Thymus (tissue), 11 donors: ENCODE measurements at regions not wholly inside any gene's neighbourhood (a gene's known extent, or its start where the extent isn't known, plus 50 kb on each side); places are given as distances from the start of the nearest gene placed in this dataset.

Source experiments
- DNase-seq, 9 donors: peaks; one replicate each; pipeline ENCODE4 v3.0.0-alpha.2; 2013; ENCODE audit warnings: low spot score in 9 of 9, low read depth in 6 of 9, missing footprints in 1 of 9
- H3K27ac ChIP-seq, 2 donors: one replicate each; pipeline ENCODE4 v1.5.1; 2013; ENCODE audit warnings: control low read depth in 1 of 2, low read depth in 1 of 2, low read length in 1 of 2, mild to moderate bottlenecking in 1 of 2, moderate library complexity in 1 of 2
- H3K27me3 ChIP-seq, 2 donors: one replicate each; pipeline ENCODE4 v1.5.1; 2013; ENCODE audit warnings: low read length in 1 of 2; ENCODE audit not compliant: control insufficient read depth in 2 of 2, insufficient read depth in 1 of 2
- H3K36me3 ChIP-seq, 2 donors: one replicate each; pipeline ENCODE4 v1.5.1; 2013; ENCODE audit warnings: low read length in 1 of 2, mild to moderate bottlenecking in 1 of 2, moderate library complexity in 1 of 2; ENCODE audit not compliant: control insufficient read depth in 2 of 2, insufficient read depth in 2 of 2
- H3K4me1 ChIP-seq, 2 donors: one replicate each; pipeline ENCODE4 v1.5.1; 2013; ENCODE audit warnings: low read length in 2 of 2; ENCODE audit not compliant: control insufficient read depth in 2 of 2, insufficient read depth in 2 of 2
- H3K4me3 ChIP-seq, 2 donors: one replicate each; pipeline ENCODE4 v1.5.1; 2013; ENCODE audit warnings: low read length in 2 of 2, control low read depth in 1 of 2, mild to moderate bottlenecking in 1 of 2
- H3K9me3 ChIP-seq, 2 donors: one replicate each; pipeline ENCODE4 v1.5.1; 2013; ENCODE audit warnings: low read length in 1 of 2, mild to moderate bottlenecking in 1 of 2; ENCODE audit not compliant: control insufficient read depth in 2 of 2, insufficient read depth in 1 of 2
- WGBS: extraction: QIAGEN DNeasy Blood & Tissue Kit; methylation state at CpG from one replicate; pipeline ENCODE4 v1.1.7; 2013; 5-methylcytosine and 5-hydroxymethylcytosine counted together
- donor health status: healthy.

- no peak overlapping the region for H3K27ac ChIP-seq
Measured at GRCh38 chr9:28001096-28001495, 427.8 kb upstream of the C9orf72 start.

DNA sequence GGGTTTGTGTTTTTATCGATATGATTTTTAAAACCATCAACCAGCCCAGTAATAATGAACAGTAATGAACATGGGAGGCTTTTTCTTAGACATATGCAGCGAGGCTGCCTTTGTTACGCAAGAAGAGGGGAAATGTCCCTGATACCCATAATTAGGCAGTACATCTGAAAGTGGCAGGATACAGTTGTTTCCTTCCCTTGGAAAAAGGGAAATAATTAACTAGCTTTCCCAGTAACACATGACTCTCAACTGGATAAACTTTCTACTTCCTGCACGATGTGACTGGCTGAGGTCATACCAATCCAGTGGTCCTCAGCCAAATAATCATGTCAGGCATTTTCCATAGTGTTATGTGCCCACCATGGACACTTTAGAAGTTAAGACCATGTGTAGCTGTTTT is 431.6 kb upstream of the C9orf72 start:
- Histone ChIP-seq H3K9me3 (no peaks in the 10 kb centered on the region), H3K27ac (no peak overlapping the region), H3K36me3 (no peaks in the 10 kb centered on the region), H3K4me3 (no peak overlapping the region), H3K27me3 (no peaks in the 10 kb centered on the region), H3K4me1 (no peaks in the 10 kb centered on the region)
- DNase-seq = no peak
- 61% methylated on average over 4 of the region's 4 CpGs for WGBS

More at GRCh38 chr9:28001096-28001495, 427.8 kb upstream of the C9orf72 start:
- no peak overlapping the region for H3K4me3 ChIP-seq
- DNase-seq = no peak
- no peaks in the 10 kb centered on the region for H3K27me3 ChIP-seq
- no peaks in the 10 kb centered on the region for H3K36me3 ChIP-seq
- no peaks in the 10 kb centered on the region for H3K9me3 ChIP-seq
- H3K4me1 ChIP-seq = no peaks in the 10 kb centered on the region
- 71% methylated on average over 1 of the region's 1 CpG for WGBS

- 95% methylated on average over 1 of the region's 1 CpG for WGBS
- no peaks in the 10 kb centered on the region for H3K27me3 ChIP-seq
Measured at GRCh38 chr9:28005779-28006178, 432.5 kb upstream of the C9orf72 start.

DNA sequence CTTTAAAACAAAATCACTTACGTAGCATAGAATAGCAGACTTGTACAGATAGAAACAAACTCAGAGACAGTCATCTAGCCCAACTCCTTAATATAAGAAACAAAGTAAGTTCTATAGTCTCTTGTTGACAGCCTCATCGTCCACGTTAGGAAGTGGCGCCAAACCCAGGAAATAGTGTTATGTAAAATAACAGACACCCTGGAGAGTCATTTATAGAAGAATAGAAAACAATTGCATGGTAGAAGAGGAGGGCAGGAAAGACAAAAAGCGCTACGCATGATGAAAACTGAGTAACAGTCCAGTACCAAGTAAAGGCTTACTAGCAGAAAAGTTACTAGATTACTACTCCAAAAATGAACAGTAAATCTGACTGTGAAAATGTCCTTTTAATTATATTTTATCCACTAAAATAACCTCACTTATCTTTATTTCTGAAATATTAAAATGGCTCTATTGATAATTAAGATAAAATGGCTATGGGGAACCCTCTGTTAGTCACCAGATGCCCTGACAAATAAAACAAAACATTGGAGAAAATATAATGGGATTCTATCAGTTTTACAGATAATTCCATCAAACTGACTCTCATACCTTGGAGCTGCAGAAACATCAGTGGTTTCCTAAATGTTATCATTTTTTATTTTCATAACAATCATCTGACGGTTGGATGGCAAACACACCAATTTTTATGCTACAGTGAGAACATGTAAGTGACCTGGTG is 434.0 kb upstream of the C9orf72 start:
- 76% methylated on average over 7 of the region's 7 CpGs for WGBS

More at GRCh38 chr9:28005779-28006178, 432.5 kb upstream of the C9orf72 start:
- H3K27ac ChIP-seq = no peak overlapping the region
- no peak for DNase-seq
- no peak overlapping the region for H3K4me3 ChIP-seq
- H3K4me1 ChIP-seq = no peaks in the 10 kb centered on the region
- H3K9me3 ChIP-seq = no peaks in the 10 kb centered on the region
- no peaks in the 10 kb centered on the region for H3K36me3 ChIP-seq

DNA sequence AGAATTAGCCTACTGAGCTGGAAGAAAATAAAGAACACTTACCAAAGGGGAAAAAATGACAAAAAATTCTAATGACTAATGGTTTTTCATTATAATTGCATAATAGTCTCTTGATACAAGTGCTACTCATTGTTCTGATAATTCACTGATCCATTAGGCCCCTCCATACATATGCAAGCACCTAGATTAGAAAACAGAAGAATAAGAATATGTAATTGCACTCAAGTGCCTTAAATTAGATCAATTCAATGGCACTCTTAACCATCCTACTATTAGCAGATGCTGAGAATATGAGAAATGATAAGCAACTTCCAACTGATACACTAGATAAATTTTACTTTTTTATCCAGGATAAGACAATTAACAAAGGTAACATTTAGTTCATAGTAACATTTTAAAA is 440.9 kb upstream of the C9orf72 start:
- Histone ChIP-seq H3K4me1 (no peaks in the 10 kb centered on the region), H3K36me3 (no peaks in the 10 kb centered on the region), H3K27me3 (no peaks in the 10 kb centered on the region), H3K9me3 (no peaks in the 10 kb centered on the region), H3K27ac (no peak overlapping the region), H3K4me3 (no peak overlapping the region)
- no peak for DNase-seq

More for the DNA sequence above, 434.0 kb upstream of the C9orf72 start:
- H3K27me3 ChIP-seq = no peaks in the 10 kb centered on the region
- no peaks in the 10 kb centered on the region for H3K4me1 ChIP-seq
- H3K27ac ChIP-seq = no peak overlapping the region
- no peak for DNase-seq
- no peaks in the 10 kb centered on the region for H3K9me3 ChIP-seq
- no peak overlapping the region for H3K4me3 ChIP-seq
- H3K36me3 ChIP-seq = no peaks in the 10 kb centered on the region

GRCh38 chr9:28024676-28025075 is 451.4 kb upstream of the C9orf72 start:
- Histone ChIP-seq H3K4me3 (no peak overlapping the region), H3K9me3 (no peaks in the 10 kb centered on the region), H3K27ac (no peak overlapping the region), H3K27me3 (no peaks in the 10 kb centered on the region), H3K4me1 (no peaks in the 10 kb centered on the region), H3K36me3 (no peaks in the 10 kb centered on the region)
- no peak for DNase-seq
- WGBS = 93% methylated on average over 6 of the region's 6 CpGs

GRCh38 chr9:28025186-28025585 is 451.9 kb upstream of the C9orf72 start:
- no peak for DNase-seq
- H3K27me3 ChIP-seq = no peaks in the 10 kb centered on the region
- no peak overlapping the region for H3K4me3 ChIP-seq
- H3K4me1 ChIP-seq = no peaks in the 10 kb centered on the region
- H3K27ac ChIP-seq = no peak overlapping the region
- WGBS = 74% methylated on average over 2 of the region's 2 CpGs
- no peaks in the 10 kb centered on the region for H3K9me3 ChIP-seq
- H3K36me3 ChIP-seq = no peaks in the 10 kb centered on the region

DNA sequence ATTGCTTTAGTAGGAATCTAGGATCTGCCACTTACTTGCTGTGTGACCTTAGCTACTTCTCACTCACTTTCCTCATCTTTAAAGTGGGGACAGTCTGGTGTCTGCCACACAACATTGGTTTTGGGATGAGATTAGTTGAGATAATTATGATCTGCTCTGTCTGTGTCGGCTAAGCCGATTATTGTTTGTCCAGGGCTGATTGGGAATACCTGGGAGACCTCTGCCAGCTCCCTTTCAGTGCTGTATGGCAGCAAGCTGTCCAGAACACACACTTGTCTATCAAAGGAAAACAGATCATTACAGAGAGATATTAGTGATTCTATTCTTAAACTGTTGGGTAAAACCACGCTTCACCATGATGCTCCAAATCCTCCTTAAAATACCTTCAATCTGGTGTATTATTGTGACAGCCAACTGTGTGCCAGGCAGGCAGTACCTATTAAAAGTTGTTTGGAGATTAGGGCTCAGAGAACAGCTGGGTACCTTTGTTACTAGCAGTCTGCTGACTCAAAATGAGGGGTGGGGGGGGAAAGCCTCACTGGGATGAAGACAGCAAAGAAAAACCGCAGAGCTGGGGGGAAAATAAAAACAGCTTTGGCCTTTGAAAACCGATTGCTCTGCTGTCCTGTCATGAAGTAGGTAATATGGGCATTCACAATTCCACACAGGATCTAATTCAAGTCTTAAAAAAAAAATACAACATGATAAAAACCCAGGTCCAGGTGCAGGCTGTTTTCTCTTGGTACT is 458.4 kb upstream of the C9orf72 start:
- Histone ChIP-seq H3K4me3 (no peak overlapping the region), H3K36me3 (no peaks in the 10 kb centered on the region), H3K4me1 (no peaks in the 10 kb centered on the region), H3K9me3 (no peaks in the 10 kb centered on the region), H3K27me3 (no peaks in the 10 kb centered on the region), H3K27ac (no peak overlapping the region)
- WGBS = 82% methylated on average over 5 of the region's 5 CpGs
- DNase-seq = no peak

DNA sequence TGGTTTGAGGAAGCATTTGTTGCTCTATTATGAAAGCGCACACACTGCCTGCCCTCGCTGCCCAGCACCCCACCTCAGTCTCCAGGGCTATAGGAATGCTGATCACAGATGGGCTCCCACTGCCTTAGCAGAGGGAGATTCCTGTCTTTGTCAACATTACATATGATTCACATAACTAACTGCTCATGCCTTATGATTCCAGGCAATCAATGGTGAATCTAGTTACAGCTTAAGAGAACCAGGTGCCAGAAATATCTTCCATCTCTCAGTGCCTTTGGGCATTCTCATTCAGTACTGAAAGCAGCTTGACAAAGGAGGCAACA is 458.9 kb upstream of the C9orf72 start:
- Histone ChIP-seq H3K9me3 (no peaks in the 10 kb centered on the region), H3K4me1 (no peaks in the 10 kb centered on the region), H3K4me3 (no peak overlapping the region), H3K27me3 (no peaks in the 10 kb centered on the region), H3K27ac (no peak overlapping the region), H3K36me3 (no peaks in the 10 kb centered on the region)
- WGBS = 95% methylated on average over 2 of the region's 2 CpGs
- DNase-seq = no peak
